Keratinocyte (primary cell): ENCODE measurements at regions not wholly inside any gene's neighbourhood (a gene's known extent, or its start where the extent isn't known, plus 50 kb on each side); places are given as distances from the start of the nearest gene placed in this dataset.

Experiments
- DNase-seq: peaks from one replicate; pipeline ENCODE4 v3.0.0-alpha.2; 2011; ENCODE audit warnings: low read depth, missing footprints, low spot score
- FAIRE-seq: peaks from 2 replicates; lab custom pipeline; 2011; peaks lifted over from hg19 to GRCh38; lab: Jason Lieb, UNC
- H2AFZ ChIP-seq: 2 replicates; pipeline ENCODE4 v1.6.0; 2012; ENCODE audit warnings: low read length, control low read depth, inconsistent platforms; ENCODE audit not compliant: control insufficient read depth
- H3K27ac ChIP-seq: 2 replicates; pipeline ENCODE4 v1.5.1; 2011; ENCODE audit warnings: low read length; ENCODE audit not compliant: control insufficient read depth, insufficient read depth
- H3K27me3 ChIP-seq: 3 replicates; pipeline ENCODE4 v1.6.0; 2011; ENCODE audit warnings: low read length; ENCODE audit not compliant: control insufficient read depth, insufficient read depth; ENCODE audit errors: extremely low read depth
- H3K36me3 ChIP-seq, 2 experiments: 2 replicates in 1 of 2; 3 replicates in 1 of 2; pipeline ENCODE4 v1.5.1; 2011; ENCODE audit warnings: low read length in 2 of 2, mild to moderate bottlenecking in 1 of 2; ENCODE audit not compliant: control insufficient read depth in 2 of 2, insufficient read depth in 2 of 2; ENCODE audit errors: extremely low read depth in 1 of 2
- H3K4me1 ChIP-seq: 3 replicates; pipeline ENCODE4 v1.5.1; 2011; ENCODE audit warnings: low read length; ENCODE audit not compliant: control insufficient read depth, insufficient read depth; ENCODE audit errors: extremely low read depth
- H3K4me2 ChIP-seq: 3 replicates; pipeline ENCODE4 v1.6.0; 2011; ENCODE audit warnings: low read depth, low read length; ENCODE audit not compliant: control insufficient read depth, insufficient read depth; ENCODE audit errors: extremely low read depth
- H3K4me3 ChIP-seq, 3 experiments: fragments of 200-600 bp in 1 of 3; sonication (generic) in 1 of 3; 2 replicates in 2 of 3; 3 replicates in 1 of 3; pipeline ENCODE4 v1.5.1; 2011 to 2016; ENCODE audit warnings: low read length in 3 of 3, mild to moderate bottlenecking in 3 of 3, control low read depth in 2 of 3, inconsistent platforms in 1 of 3, low read depth in 1 of 3, mixed read lengths in 1 of 3, mixed run types in 1 of 3, moderate library complexity in 1 of 3; ENCODE audit not compliant: control insufficient read depth in 2 of 3, insufficient read depth in 2 of 3; ENCODE audit errors: extremely low read depth in 1 of 3
- H3K79me2 ChIP-seq: 2 replicates; pipeline ENCODE4 v1.6.0; 2012; ENCODE audit warnings: low read length; ENCODE audit not compliant: control insufficient read depth, insufficient read depth
- H3K9ac ChIP-seq: 3 replicates; pipeline ENCODE4 v1.6.0; 2011; ENCODE audit warnings: low read length; ENCODE audit not compliant: control insufficient read depth, insufficient read depth; ENCODE audit errors: extremely low read depth
- H3K9me1 ChIP-seq: 3 replicates; pipeline ENCODE4 v1.6.0; 2011; ENCODE audit warnings: low read length; ENCODE audit not compliant: control insufficient read depth, insufficient read depth; ENCODE audit errors: extremely low read depth
- H3K9me3 ChIP-seq: 2 replicates; pipeline ENCODE4 v1.5.1; 2012; ENCODE audit warnings: low read depth, low read length; ENCODE audit not compliant: control insufficient read depth
- H4K20me1 ChIP-seq: 3 replicates; pipeline ENCODE4 v1.6.0; 2011; ENCODE audit warnings: low read length; ENCODE audit not compliant: control insufficient read depth, insufficient read depth; ENCODE audit errors: extremely low read depth
- EZH2 ChIP-seq: IDR thresholded peaks from one replicate; pipeline ENCODE4 v1.6.1; 2012; ENCODE audit warnings: inconsistent platforms, mild to moderate bottlenecking, low read length, moderate library complexity
- dilution Hi-C: fragments of 300-500 bp; cut with MboI; formaldehyde crosslinking; loops from one replicate; pipeline ENCODE4 v1.7.0; 2020; ENCODE audit warnings: low sequenced_read_pairs; ENCODE audit not compliant: extremely low pct_ligation_motif_present
- TF ChIP-seq, protein P1 (sequence below), 3 experiments: IDR thresholded peaks in 1 of 3; conservative IDR thresholded peaks in 1 of 3; optimal IDR thresholded peaks in 1 of 3; 2 replicates in 2 of 3; 3 replicates in 1 of 3; pipeline versions ENCODE3 to v1.5.1; 2011; ENCODE audit warnings: low read length in 3 of 3, mild to moderate bottlenecking in 3 of 3, moderate library complexity in 2 of 3, control low read depth in 1 of 3, inconsistent platforms in 1 of 3; ENCODE audit not compliant: insufficient read depth in 2 of 3; ENCODE audit errors: extremely low read depth in 1 of 3

DNA sequence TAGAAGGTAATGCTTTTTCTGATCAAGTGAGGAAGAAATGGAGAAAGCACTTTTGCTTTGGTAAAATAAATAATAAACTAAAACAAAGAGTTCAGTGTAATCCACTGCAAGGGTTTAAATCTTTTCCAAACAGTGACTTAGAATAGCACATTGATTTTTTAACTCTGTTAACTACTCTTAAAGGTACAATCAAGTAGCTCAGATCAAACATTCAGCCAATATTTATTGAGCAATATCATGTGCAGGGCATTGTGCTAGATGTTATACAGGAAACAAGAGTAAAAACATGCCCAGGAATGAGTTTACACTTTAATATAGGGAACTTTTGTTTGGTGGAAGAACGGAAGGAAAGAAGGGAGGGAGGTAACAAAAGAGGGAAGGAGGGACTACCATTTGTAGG, 479.8 kb downstream of the KLHL13 start:
- H3K9me1 ChIP-seq, result no peaks in the 10 kb centered on the region
- no peak overlapping the region for H3K4me2 ChIP-seq
- no peak overlapping the region for H3K4me3 ChIP-seq
- no peaks in the 10 kb centered on the region for H3K36me3 ChIP-seq
- no peak overlapping the region for H3K9ac ChIP-seq
- no peak overlapping the region for H2AFZ ChIP-seq
- TF ChIP-seq EZH2, result no peak
- TF ChIP-seq, protein P1, sequence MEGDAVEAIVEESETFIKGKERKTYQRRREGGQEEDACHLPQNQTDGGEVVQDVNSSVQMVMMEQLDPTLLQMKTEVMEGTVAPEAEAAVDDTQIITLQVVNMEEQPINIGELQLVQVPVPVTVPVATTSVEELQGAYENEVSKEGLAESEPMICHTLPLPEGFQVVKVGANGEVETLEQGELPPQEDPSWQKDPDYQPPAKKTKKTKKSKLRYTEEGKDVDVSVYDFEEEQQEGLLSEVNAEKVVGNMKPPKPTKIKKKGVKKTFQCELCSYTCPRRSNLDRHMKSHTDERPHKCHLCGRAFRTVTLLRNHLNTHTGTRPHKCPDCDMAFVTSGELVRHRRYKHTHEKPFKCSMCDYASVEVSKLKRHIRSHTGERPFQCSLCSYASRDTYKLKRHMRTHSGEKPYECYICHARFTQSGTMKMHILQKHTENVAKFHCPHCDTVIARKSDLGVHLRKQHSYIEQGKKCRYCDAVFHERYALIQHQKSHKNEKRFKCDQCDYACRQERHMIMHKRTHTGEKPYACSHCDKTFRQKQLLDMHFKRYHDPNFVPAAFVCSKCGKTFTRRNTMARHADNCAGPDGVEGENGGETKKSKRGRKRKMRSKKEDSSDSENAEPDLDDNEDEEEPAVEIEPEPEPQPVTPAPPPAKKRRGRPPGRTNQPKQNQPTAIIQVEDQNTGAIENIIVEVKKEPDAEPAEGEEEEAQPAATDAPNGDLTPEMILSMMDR (optimal IDR thresholded peaks at IDR 0.05 in 1 of 3, IDR thresholded peaks at IDR 0.05 in 1 of 3, conservative IDR thresholded peaks at IDR 0.05 in 1 of 3; ENCODE audit: extremely low read depth in 1 of 3, insufficient read depth in 2 of 3, low read length in 3 of 3), result no peak
- H3K27ac ChIP-seq, result no peak overlapping the region
- no peaks in the 10 kb centered on the region for H4K20me1 ChIP-seq
- FAIRE-seq, result no peak
- H3K4me1 ChIP-seq, result no peaks in the 10 kb centered on the region
- H3K27me3 ChIP-seq, result no peaks in the 10 kb centered on the region
- H3K9me3 ChIP-seq, result no peaks in the 10 kb centered on the region
- dilution Hi-C loops, result no loop called here
- no peaks in the 10 kb centered on the region for H3K79me2 ChIP-seq
- no peak for DNase-seq

DNA sequence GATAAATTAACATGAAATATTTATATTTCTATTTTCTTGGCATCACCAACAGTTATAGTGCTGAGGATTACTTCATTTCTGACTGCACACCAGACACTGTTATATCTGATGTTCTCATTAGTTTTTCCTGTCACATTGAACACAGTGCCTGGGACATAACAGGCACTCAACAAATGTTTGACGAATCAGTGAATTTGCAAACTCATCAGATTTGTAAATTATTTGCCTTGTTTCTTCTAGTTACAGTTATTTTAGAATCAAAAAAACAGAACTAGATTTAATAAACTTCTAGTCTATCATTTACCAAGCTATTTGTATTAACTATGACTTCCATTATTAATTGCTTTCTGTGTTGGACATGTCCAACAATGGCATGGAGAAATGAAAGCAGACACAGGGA, 483.3 kb downstream of the KLHL13 start:
- Histone ChIP-seq H3K9me3 (no peaks in the 10 kb centered on the region), H3K79me2 (no peaks in the 10 kb centered on the region), H3K4me2 (no peak overlapping the region), H4K20me1 (no peaks in the 10 kb centered on the region), H3K9me1 (no peaks in the 10 kb centered on the region), H3K27ac (no peak overlapping the region), H3K36me3 (no peaks in the 10 kb centered on the region), H3K27me3 (no peaks in the 10 kb centered on the region), H3K9ac (no peak overlapping the region), H2AFZ (no peak overlapping the region), H3K4me3 (no peak overlapping the region), H3K4me1 (no peaks in the 10 kb centered on the region)
- dilution Hi-C loops, result no loop called here
- FAIRE-seq, result no peak
- no peak for DNase-seq
- no peak for TF ChIP-seq EZH2
- TF ChIP-seq, protein P1 (optimal IDR thresholded peaks at IDR 0.05 in 1 of 3, IDR thresholded peaks at IDR 0.05 in 1 of 3, conservative IDR thresholded peaks at IDR 0.05 in 1 of 3; ENCODE audit: extremely low read depth in 1 of 3, insufficient read depth in 2 of 3, low read length in 3 of 3), result no peak
